Middle frontal gyrus (tissue), 1 donor: ENCODE measurements at regions not wholly inside any gene's neighbourhood (a gene's known extent, or its start where the extent isn't known, plus 50 kb on each side); places are given as distances from the start of the nearest gene placed in this dataset.

ENCODE experiments used
- DNase-seq: peaks from one replicate; pipeline ENCODE4 v3.0.0-alpha.2; 2015; ENCODE audit warnings: low spot score; ENCODE audit errors: extremely low spot score

DNA sequence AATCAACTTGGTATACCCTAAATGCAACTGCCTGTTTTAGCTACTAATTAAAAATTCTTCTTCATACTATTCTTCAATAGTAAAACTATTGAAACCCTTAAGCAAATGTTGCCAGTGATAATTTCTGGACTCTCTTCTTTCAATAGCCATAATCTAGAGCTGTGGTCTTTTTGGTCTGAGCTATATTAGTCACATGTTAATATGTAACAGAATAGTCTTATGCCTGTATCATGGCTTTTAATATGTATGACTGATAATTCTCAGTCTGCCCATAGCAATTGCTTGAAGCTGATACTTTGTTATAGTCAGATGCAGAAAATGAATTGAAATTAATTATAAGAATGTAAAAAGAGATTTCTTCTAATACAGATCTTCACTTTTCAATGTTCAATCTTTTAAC, 1871.9 kb upstream of the CDH6 start:
- DNase-seq = no peak

GRCh38 chr5:29309359-29309758, 1884.1 kb upstream of the CDH6 start:
- no peak for DNase-seq

- no peak for DNase-seq
Observed at GRCh38 chr5:29307478-29307877, 1886.0 kb upstream of the CDH6 start.

- DNase-seq = no peak
Observed at GRCh38 chr5:29304545-29304944, 1888.9 kb upstream of the CDH6 start.

GRCh38 chr5:29296548-29296947, 1896.9 kb upstream of the CDH6 start:
- no peak for DNase-seq

DNA sequence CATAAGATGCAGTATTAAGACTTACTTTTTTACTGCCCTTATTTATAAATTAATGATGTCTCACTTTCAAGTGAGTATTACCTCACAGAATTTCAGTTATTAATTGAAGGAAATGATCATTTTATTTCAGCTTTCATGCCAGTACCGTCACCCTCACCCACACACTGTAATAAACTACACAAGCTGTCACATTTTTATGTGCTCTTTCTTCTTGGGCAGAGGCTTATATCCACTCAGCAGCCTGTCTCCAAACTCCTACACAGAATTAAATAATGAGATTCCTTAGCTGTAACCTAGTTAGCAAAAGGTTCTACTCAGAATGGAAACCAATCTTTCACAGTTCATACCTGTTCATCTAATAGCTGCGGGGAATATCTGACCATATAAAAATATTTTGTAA, 1915.8 kb upstream of the CDH6 start:
- no peak for DNase-seq

- DNase-seq = no peak
Observed at GRCh38 chr5:29276371-29276770, 1917.1 kb upstream of the CDH6 start.

DNA sequence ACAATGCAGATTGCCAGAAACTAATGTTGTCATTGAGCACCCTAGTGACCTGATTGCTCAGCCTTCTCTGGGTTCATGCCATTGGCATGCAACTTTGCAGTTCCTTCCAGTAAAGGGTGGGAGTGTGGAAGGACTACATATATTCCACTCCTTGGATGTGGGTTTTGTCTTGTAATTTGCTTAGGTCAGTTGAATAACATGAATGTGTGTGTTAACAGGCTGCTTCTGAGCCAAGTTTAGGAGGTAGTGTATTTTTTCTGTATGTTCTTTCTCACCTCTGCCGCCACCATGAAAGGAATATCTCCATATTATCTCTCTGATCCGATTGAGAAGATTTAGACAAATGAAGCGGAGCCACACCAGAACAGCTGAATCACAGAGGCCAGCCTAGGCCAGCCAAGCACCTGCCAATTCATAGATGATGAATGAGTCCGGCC, 1929.6 kb upstream of the CDH6 start:
- DNase-seq = no peak

DNA sequence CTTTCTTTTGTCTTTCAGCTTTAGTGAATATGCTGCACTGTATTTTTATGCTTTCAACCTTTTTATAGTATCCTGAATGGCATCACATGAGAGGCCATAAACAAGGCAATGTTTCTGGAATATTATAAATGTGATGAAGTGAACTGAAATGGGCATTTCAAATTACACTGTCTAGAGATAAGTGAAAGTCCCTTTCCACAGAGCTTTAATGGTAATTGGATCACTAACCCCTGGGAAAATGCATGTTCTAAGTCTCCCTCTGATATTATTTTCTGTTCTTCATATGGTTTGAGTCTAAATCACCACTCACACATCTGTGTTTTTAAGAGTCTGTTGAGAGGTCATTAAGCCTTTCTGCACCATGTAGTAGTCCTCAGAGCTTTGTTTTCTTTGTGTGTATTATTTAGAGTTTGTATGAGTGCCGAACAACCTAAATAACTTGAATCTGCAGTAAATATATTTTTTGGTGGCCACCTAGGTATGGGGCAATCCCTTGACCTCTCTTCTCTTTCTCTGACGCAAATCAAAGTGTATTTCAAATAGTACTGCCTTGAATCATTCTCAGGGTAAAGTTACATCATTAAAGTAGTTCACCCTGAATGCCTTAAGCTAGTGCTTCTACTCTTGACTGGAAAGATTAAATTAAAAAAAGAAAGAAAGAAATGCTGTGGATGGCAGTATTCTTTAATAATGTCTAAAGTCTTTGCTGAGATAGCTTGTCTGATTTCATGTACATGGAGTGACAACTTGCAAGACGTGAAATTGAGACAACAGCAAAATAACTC, 1931.0 kb upstream of the CDH6 start:
- DNase-seq = no peak

GRCh38 chr5:29261213-29261612, 1932.3 kb upstream of the CDH6 start:
- DNase-seq = no peak

- DNase-seq = no peak
Observed at GRCh38 chr5:29252390-29252789, 1941.1 kb upstream of the CDH6 start.

DNA sequence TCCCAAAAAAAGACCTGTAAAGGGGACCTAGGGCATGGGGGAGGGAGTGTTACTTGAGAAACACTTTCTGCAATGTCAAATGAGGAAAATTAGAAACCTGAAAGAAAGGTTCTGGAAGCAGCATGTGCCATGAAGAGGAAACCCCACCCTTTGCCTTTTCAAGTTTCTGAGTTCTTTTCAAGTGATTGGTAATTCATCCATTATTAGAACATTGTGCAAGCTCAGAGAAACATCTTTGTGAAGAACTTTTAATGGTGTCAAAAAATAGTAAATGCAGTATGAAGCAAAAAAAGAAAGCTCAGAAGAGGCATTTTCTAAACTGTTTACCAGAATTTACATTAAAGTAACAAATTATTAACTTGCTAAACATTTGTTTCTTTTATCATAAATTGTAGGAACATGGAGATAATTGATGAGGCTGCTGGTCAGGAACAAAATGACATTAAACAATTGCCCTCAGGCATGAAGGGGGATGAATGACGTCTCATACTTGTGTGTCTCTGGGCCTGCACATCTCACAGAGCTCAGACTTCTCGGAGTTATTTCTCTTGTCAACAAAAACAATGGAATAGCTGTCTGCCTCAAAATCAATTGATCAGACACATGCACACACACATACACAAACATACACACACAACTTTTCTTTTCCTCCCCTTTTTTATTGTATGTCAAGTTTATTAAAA, 1946.0 kb upstream of the CDH6 start:
- DNase-seq = no peak

DNA sequence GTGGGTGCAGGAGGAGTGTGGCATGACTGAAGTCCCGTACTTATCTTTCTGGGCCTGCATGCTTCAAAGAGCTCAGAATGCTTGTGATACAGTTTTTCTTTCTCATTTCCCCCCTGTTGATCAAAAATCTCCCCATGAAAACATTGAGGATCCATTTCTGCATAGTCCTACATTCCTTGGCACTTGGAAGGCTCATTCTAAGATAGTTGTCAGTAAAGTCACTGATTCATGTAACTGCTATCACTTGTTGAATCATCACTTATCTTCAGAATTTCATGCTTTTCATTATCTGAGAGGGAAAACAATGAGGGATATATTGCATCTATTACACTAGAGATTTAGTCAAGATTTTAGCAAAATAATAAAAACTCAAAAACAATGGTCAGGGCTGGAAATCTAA, 1953.1 kb upstream of the CDH6 start:
- no peak for DNase-seq

- no peak for DNase-seq
Observed at GRCh38 chr5:29239606-29240005, 1953.9 kb upstream of the CDH6 start.

GRCh38 chr5:29238115-29238514, 1955.4 kb upstream of the CDH6 start:
- DNase-seq = no peak

DNA sequence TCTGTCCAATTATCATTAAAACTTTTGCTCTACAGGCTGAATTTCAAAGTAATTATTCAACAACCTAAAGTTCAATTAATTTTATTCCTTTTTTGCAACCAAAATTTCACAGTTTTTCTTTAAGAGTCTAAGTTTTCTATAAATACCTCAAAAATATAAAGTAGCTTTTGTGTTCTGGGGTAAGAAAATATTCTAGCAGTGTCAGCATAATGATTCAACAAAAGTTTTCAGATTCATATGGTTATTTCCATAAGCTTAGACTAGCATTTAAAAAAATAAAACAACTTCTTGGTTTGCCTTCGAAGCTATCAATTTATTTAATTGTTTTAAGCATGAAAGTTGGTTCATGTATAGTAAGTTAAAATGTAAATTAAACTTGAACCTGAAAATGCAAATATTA, 1962.3 kb upstream of the CDH6 start:
- DNase-seq = no peak

- DNase-seq = no peak
Observed at GRCh38 chr5:29230591-29230990, 1962.9 kb upstream of the CDH6 start.

DNA sequence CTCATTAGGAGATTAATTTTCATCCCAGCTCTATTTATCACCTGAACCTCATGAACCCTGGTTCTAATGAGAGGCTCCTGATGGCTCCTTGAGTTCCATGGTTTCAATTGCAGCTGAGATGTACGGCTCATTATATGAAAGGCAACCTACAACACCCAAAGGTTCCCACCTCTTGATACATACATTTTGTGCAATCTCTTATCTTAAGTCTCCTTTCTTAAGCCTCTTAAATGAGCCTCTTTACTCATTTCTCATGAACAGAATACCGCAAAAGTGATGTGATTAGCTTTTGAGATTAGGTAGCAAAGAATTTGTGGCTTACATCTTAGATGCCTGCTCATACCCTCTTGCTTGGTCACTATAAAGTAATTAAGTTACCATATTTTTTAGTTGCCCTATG, 1964.0 kb upstream of the CDH6 start:
- no peak for DNase-seq

GRCh38 chr5:29218138-29218537, 1975.3 kb upstream of the CDH6 start:
- DNase-seq = no peak

DNA sequence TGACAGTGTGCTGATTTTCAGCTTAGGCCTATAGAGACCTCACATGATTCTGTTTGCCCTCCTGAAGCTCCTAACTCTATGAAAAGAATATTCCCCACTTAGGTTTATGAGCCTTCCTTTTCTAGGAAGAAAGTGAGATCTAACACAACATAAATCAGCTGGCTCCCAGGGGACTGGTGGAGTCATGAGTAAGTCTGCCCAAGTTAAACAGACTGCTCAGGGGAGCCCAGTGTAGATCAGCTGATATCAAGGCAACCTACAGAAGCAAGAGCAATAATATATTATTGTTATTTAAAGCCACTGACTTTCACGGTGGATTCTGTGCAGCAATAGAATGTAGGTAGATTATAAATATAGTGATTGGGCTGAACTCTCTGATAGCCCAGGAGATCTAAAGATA, 1978.6 kb upstream of the CDH6 start:
- no peak for DNase-seq

DNA sequence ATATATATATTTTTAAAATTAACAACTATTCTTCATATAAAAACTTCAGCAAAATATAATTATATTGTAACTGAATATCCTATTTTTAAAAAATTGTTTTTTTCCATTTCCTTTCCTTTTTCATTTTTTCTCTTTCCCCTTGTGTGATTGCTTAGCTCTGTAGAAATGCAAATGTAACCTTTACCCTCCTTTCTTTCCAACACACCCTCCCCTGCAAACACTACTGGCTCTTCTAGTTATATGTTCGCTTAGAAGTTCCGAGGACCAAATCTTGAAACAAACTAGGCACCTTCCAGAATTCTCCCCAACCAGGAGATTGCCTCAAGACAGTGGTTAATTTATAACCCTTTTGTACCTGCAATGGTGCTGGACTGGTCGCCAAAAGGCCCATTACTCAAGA, 1980.0 kb upstream of the CDH6 start:
- DNase-seq = no peak

- DNase-seq = no peak
Observed at GRCh38 chr5:29208024-29208423, 1985.5 kb upstream of the CDH6 start.

- DNase-seq = no peak
Observed at GRCh38 chr5:29203049-29203448, 1990.4 kb upstream of the CDH6 start.
